ENCODE measurements at regions not wholly inside any gene's neighbourhood (a gene's known extent, or its start where the extent isn't known, plus 50 kb on each side); places are given as distances from the start of the nearest gene placed in this dataset.
"Not testable (repeated sequence)": the region's sequence is repeated elsewhere in the genome, so short reads cannot be mapped to it uniquely, and the experiment has no call there.

DNA sequence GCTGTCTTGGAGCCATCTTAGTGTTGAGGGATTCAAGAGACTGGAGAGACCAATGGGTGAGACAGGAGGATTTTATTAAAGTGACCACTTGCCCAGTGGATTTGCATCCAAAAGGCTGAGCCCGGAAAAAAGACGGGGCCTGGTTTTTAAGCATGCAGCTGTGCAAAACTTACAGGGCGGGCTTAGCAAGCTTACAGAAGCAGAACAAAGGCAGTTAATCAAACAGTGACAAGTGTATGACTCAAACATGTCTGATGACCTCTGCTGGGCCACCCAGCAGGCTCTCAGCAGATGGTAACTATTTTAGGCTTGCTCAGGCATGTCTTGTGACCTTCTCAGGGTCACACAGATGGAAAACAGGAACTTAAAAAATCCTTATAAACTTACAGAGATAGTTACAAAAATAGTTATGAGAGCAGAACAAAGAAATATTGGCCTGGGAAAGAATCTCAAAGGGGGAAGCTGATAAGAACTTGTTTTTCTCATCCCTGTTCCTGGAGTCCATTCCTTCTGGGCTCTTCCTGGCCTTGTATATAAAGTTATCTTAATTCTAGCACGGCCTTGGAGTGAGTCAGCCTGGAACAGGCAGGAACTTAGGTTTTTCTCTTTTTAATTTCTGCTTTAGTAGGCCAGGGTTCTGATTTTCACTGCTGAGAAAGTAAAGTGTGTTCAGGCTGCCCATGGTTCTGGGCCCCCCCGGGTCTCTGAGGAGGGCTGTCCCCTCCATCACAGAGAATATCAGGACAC, 141.3 kb downstream of the CCDC74A start:
- not testable (repeated sequence) for H3K36me3 ChIP-seq (ENCODE audit: control insufficient read depth, insufficient read depth, low read length); H3K9me3 ChIP-seq (ENCODE audit: control insufficient read depth, insufficient read depth, low read depth, low read length); H3K9ac ChIP-seq (ENCODE audit: insufficient read depth, low read length); H3K4me3 ChIP-seq (replicated peaks in 1 of 4; ENCODE audit: control extremely low read depth in 1 of 4, insufficient read depth in 1 of 4, low read depth in 3 of 4, low read length in 4 of 4); H3K79me2 ChIP-seq (ENCODE audit: control insufficient read depth, insufficient read depth, low read length); H3K27me3 ChIP-seq (ENCODE audit: control insufficient read depth, insufficient read depth, low read length); H4K20me1 ChIP-seq (ENCODE audit: control insufficient read depth, extremely low read depth, insufficient read depth, low read length)
- Histone ChIP-seq H3K4me2 (ENCODE audit: extremely low read depth, insufficient read depth, low read length) (peak overlapping the region; percentile 52), H3K27ac (ENCODE audit: insufficient read depth, low read length) (peak overlapping the region; percentile 82), H3K4me1 (ENCODE audit: control insufficient read depth, extremely low read depth, insufficient read depth, low read length) (peaks cover 10% of the 10 kb centered on the region), H2AFZ (ENCODE audit: low read length) (peak overlapping the region; percentile 59)
- DNase-seq (ENCODE audit: low read depth in 2 of 2): peak; percentile 86 to 95

DNA sequence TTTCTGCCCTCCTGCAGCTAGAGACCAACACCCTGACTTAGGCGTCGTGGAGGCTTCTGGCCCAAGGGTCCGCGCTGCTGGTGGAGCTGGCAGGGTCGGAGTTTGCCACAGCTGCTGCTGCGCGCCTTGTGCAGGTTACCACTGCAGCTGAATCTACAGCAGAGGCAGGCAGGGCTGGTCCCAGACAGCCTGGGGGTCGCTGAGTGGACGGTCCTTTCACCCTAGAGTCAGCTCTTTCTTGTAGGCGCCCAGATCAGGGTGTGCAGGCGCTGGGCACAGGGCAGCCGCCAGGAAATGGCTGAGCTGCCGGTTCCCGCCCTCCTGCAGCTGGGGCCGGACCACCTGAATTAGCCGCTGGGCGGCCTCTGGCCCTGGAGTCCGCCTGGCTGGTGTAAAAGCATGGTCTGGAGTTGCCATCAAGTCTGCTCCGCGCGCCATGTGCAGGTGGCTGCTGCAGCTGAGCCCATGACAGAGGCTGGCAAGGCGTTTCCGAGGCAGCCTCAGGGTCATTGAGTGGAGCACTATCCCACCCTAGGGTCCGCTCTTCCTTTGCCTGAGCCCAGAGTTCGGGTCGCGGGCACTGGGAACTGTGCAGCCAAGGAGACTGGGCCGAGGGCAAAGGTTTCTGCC, 144.3 kb downstream of the CCDC74A start:
- not testable (repeated sequence) for H3K27me3 ChIP-seq (ENCODE audit: control insufficient read depth, insufficient read depth, low read length); H3K4me3 ChIP-seq (replicated peaks in 1 of 4; ENCODE audit: control extremely low read depth in 1 of 4, insufficient read depth in 1 of 4, low read depth in 3 of 4, low read length in 4 of 4); H3K27ac ChIP-seq (ENCODE audit: insufficient read depth, low read length); H4K20me1 ChIP-seq (ENCODE audit: control insufficient read depth, extremely low read depth, insufficient read depth, low read length); H3K79me2 ChIP-seq (ENCODE audit: control insufficient read depth, insufficient read depth, low read length); H3K9ac ChIP-seq (ENCODE audit: insufficient read depth, low read length); H3K9me3 ChIP-seq (ENCODE audit: control insufficient read depth, insufficient read depth, low read depth, low read length); H3K36me3 ChIP-seq (ENCODE audit: control insufficient read depth, insufficient read depth, low read length); DNase-seq (ENCODE audit: low read depth in 2 of 2); H2AFZ ChIP-seq (ENCODE audit: low read length); H3K4me2 ChIP-seq (ENCODE audit: extremely low read depth, insufficient read depth, low read length)
- peaks cover 10% of the 10 kb centered on the region for H3K4me1 ChIP-seq (ENCODE audit: control insufficient read depth, extremely low read depth, insufficient read depth, low read length)

DNA sequence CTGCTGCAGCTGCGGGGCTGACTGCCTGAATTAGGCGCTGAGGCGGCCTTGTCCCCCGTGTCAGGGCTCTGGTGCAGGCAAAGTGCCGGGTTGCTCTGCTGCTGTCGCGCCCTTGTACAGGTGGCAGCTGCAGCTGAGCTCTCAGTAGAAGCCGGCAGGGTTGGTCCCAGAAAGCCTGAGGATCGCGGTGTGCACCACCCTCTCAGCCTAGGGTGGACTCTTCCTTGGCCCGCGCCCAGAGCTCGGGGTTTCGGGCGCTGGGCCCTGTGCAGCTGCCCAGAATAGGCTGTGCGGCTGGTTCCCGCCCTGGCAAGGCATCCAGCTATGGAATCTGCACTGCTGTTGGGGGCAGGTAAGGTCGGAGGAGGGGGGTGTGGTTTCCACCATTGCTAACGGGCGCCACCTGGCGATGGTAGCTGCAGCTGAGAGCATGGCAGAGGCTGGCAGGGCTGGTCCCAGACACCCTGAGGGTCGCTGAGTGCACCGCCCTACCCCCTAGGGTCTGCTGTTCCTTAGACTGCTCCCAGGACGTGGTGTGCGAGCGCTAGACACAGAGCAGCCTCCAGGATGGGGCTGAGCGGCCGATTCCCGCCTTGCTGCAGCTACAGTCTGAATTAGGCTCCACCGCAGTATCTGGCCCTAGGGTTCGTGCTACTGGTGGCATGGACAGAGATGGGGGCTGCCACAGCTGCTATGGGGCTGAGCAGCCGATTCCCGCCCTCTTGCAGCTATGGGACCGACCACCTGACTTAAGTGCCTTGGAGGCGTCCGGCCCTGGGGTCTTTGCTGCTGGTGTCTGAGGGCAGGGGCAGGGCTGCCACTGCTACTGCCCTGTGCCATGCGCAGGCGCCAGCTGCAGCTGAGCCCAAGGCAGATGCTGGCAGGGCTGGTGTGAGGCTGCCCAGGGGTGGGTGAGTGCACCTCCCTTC, 145.0 kb downstream of the CCDC74A start:
- TF ChIP-seq, protein P1, sequence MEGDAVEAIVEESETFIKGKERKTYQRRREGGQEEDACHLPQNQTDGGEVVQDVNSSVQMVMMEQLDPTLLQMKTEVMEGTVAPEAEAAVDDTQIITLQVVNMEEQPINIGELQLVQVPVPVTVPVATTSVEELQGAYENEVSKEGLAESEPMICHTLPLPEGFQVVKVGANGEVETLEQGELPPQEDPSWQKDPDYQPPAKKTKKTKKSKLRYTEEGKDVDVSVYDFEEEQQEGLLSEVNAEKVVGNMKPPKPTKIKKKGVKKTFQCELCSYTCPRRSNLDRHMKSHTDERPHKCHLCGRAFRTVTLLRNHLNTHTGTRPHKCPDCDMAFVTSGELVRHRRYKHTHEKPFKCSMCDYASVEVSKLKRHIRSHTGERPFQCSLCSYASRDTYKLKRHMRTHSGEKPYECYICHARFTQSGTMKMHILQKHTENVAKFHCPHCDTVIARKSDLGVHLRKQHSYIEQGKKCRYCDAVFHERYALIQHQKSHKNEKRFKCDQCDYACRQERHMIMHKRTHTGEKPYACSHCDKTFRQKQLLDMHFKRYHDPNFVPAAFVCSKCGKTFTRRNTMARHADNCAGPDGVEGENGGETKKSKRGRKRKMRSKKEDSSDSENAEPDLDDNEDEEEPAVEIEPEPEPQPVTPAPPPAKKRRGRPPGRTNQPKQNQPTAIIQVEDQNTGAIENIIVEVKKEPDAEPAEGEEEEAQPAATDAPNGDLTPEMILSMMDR (conservative IDR thresholded peaks at IDR 0.05 in 1 of 2, IDR thresholded peaks at IDR 0.05 in 1 of 2; ENCODE audit: low read depth in 1 of 2, low read length in 2 of 2): peak; percentile 33 to 46
- peak; percentile 31 to 54 for DNase-seq (ENCODE audit: low read depth in 2 of 2)
- H3K4me2 ChIP-seq (ENCODE audit: extremely low read depth, insufficient read depth, low read length): peak overlapping the region; percentile 78
- not testable (repeated sequence) for H3K79me2 ChIP-seq (ENCODE audit: control insufficient read depth, insufficient read depth, low read length); H3K27me3 ChIP-seq (ENCODE audit: control insufficient read depth, insufficient read depth, low read length); H3K36me3 ChIP-seq (ENCODE audit: control insufficient read depth, insufficient read depth, low read length); H4K20me1 ChIP-seq (ENCODE audit: control insufficient read depth, extremely low read depth, insufficient read depth, low read length); H3K9me3 ChIP-seq (ENCODE audit: control insufficient read depth, insufficient read depth, low read depth, low read length); H3K27ac ChIP-seq (ENCODE audit: insufficient read depth, low read length); H3K9ac ChIP-seq (ENCODE audit: insufficient read depth, low read length)
- H3K4me3 ChIP-seq (replicated peaks in 1 of 4; ENCODE audit: control extremely low read depth in 1 of 4, insufficient read depth in 1 of 4, low read depth in 3 of 4, low read length in 4 of 4): peak overlapping the region in 1 of 4 experiments; percentile 51
- H3K4me1 ChIP-seq (ENCODE audit: control insufficient read depth, extremely low read depth, insufficient read depth, low read length): peaks cover 10% of the 10 kb centered on the region
- H2AFZ ChIP-seq (ENCODE audit: low read length): peak overlapping the region; percentile 39

All from fibroblast of lung (primary cell).